Esophagus squamous epithelium (tissue), 4 donors: ENCODE measurements at regions not wholly inside any gene's neighbourhood (a gene's known extent, or its start where the extent isn't known, plus 50 kb on each side); places are given as distances from the start of the nearest gene placed in this dataset.

Experiments
- POLR2A ChIP-seq, 4 donors: fragments of 450-650 bp; IDR thresholded peaks; one replicate each; pipeline ENCODE4 v1.6.1; 2017; ENCODE audit warnings: antibody characterized with exemption in 4 of 4, mild to moderate bottlenecking in 4 of 4, moderate library complexity in 3 of 4
- TF ChIP-seq, protein P1 (sequence below), 6 experiments: fragments of 450-650 bp in 4 of 6; fragments of 200-600 bp in 2 of 6; sonication (generic) in 2 of 6; IDR thresholded peaks; one replicate each; pipeline ENCODE4 v1.5.1; 2016 to 2019; ENCODE audit warnings: antibody characterized with exemption in 6 of 6, mild to moderate bottlenecking in 4 of 6, moderate library complexity in 4 of 6

DNA sequence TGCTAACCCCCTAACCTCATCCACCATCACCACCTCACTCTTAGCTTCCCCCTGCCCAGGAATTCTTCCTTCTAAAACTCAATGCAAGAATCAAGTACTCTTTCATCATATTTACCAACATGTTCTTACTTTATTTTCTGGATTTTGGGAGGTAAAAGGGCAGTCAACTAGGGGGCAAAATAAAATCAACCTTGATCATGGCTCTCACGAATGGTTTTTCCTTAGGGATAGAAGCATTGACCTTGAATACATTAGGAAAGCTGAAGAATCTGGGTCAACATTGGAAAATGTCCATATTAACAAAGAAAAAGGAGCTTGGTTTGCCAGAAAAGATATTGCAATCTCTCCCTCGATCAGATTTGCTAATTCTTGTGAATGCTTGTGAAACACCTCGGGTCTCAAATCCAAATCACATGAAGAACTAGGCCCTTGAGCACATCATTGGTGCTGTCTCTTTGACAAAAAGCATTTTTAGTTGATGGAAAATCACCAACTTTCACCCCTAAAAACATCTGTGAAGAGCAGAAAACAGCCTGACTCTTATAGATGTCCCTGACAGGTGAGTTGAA is 58.9 kb downstream of the ZC3H11B start:
- TF ChIP-seq POLR2A (IDR thresholded peaks at IDR 0.05) = no peak
- TF ChIP-seq, protein P1, sequence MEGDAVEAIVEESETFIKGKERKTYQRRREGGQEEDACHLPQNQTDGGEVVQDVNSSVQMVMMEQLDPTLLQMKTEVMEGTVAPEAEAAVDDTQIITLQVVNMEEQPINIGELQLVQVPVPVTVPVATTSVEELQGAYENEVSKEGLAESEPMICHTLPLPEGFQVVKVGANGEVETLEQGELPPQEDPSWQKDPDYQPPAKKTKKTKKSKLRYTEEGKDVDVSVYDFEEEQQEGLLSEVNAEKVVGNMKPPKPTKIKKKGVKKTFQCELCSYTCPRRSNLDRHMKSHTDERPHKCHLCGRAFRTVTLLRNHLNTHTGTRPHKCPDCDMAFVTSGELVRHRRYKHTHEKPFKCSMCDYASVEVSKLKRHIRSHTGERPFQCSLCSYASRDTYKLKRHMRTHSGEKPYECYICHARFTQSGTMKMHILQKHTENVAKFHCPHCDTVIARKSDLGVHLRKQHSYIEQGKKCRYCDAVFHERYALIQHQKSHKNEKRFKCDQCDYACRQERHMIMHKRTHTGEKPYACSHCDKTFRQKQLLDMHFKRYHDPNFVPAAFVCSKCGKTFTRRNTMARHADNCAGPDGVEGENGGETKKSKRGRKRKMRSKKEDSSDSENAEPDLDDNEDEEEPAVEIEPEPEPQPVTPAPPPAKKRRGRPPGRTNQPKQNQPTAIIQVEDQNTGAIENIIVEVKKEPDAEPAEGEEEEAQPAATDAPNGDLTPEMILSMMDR (IDR thresholded peaks at IDR 0.05) = no peak
